CD4-positive, alpha-beta T cell treated with Interferon gamma for 1 hour (primary cell): ENCODE measurements at regions not wholly inside any gene's neighbourhood (a gene's known extent, or its start where the extent isn't known, plus 50 kb on each side); places are given as distances from the start of the nearest gene placed in this dataset.

ENCODE experiments used
- DNase-seq: peaks from one replicate; pipeline ENCODE4 v3.0.0-alpha.2; 2020

GRCh38 chr12:125919856-125920470 lies 854.7 kb downstream of the AACS start:
- DNase-seq = no peak

GRCh38 chr12:125922330-125922729 lies 857.1 kb downstream of the AACS start:
- DNase-seq = no peak

- DNase-seq = no peak
Observed at GRCh38 chr12:125936502-125936901, 871.3 kb downstream of the AACS start.

GRCh38 chr12:125944446-125944845 lies 879.2 kb downstream of the AACS start:
- no peak for DNase-seq

- DNase-seq = no peak
Observed at GRCh38 chr12:125949471-125949870, 884.2 kb downstream of the AACS start.

GRCh38 chr12:125954362-125954761 lies 889.1 kb downstream of the AACS start:
- no peak for DNase-seq

- DNase-seq = no peak
Observed at GRCh38 chr12:125956186-125956585, 891.0 kb downstream of the AACS start.

- DNase-seq = no peak
Observed at GRCh38 chr12:125966641-125967040, 901.4 kb downstream of the AACS start.

- no peak for DNase-seq
Observed at GRCh38 chr12:125968413-125968812, 903.2 kb downstream of the AACS start.

GRCh38 chr12:125971981-125972380 lies 906.7 kb downstream of the AACS start:
- no peak for DNase-seq

GRCh38 chr12:125978286-125978685 lies 913.1 kb downstream of the AACS start:
- DNase-seq = no peak

GRCh38 chr12:125981610-125982253 lies 916.5 kb downstream of the AACS start:
- no peak for DNase-seq

- DNase-seq = no peak
Observed at GRCh38 chr12:125983094-125983783, 918.0 kb downstream of the AACS start.

- no peak for DNase-seq
Observed at GRCh38 chr12:125983784-125984500, 918.7 kb downstream of the AACS start.

GRCh38 chr12:125988545-125988944 lies 923.3 kb downstream of the AACS start:
- DNase-seq = no peak

- no peak for DNase-seq
Observed at GRCh38 chr12:125989696-125990095, 924.5 kb downstream of the AACS start.

GRCh38 chr12:125996443-125996842 lies 931.2 kb downstream of the AACS start:
- DNase-seq = no peak

GRCh38 chr12:125999628-126000027 lies 934.4 kb downstream of the AACS start:
- DNase-seq = no peak

GRCh38 chr12:126019385-126019784 lies 954.1 kb downstream of the AACS start:
- DNase-seq = no peak

GRCh38 chr12:126021675-126022074 lies 956.4 kb downstream of the AACS start:
- DNase-seq = no peak

GRCh38 chr12:126027825-126028224 lies 962.6 kb downstream of the AACS start:
- DNase-seq = no peak

GRCh38 chr12:126030573-126030972 lies 965.3 kb downstream of the AACS start:
- DNase-seq = no peak

- no peak for DNase-seq
Observed at GRCh38 chr12:126033751-126034150, 968.5 kb downstream of the AACS start.

GRCh38 chr12:126036348-126036747 lies 971.1 kb downstream of the AACS start:
- DNase-seq = no peak
